Ovary (tissue), 7 donors: ENCODE measurements at regions not wholly inside any gene's neighbourhood (a gene's known extent, or its start where the extent isn't known, plus 50 kb on each side); places are given as distances from the start of the nearest gene placed in this dataset.

Experiments used
- DNase-seq, 5 donors: peaks; one replicate each; pipeline ENCODE4 v3.0.0-alpha.2; 2019 to 2020
- H3K27ac ChIP-seq, 2 donors: fragments of 200-600 bp; one replicate each; pipeline versions ENCODE4 v1.5.1 to v1.8.0; 2019 to 2022
- H3K27me3 ChIP-seq: fragments of 200-600 bp; one replicate; pipeline ENCODE4 v1.8.0; 2022
- H3K36me3 ChIP-seq: fragments of 200-600 bp; sonication (generic); one replicate; pipeline ENCODE4 v1.5.1; 2019
- H3K4me1 ChIP-seq: one replicate; pipeline ENCODE4 v1.8.1; 2013; ENCODE audit warnings: mild to moderate bottlenecking, moderate library complexity; ENCODE audit not compliant: insufficient read depth
- H3K4me3 ChIP-seq: fragments of 200-600 bp; sonication (generic); one replicate; pipeline ENCODE4 v1.5.1; 2017
- H3K9me3 ChIP-seq, 2 donors: fragments of 200-600 bp in 1 of 2; sonication (generic) in 1 of 2; one replicate each; pipeline versions ENCODE4 v1.5.1 to v1.8.1; 2013 to 2019; ENCODE audit warnings: mild to moderate bottlenecking in 1 of 2, moderate library complexity in 1 of 2
- CTCF ChIP-seq, 3 donors: fragments of 450-650 bp in 2 of 3; fragments of 200-600 bp in 1 of 3; IDR thresholded peaks; one replicate each; pipeline versions ENCODE4 v1.5.1 to v1.8.0; 2016 to 2022; ENCODE audit warnings: antibody characterized with exemption in 3 of 3, mild to moderate bottlenecking in 1 of 3
- EP300 ChIP-seq: sonication (generic); formaldehyde crosslinking; IDR thresholded peaks from one replicate; pipeline ENCODE4 v1.6.1; 2017; ENCODE audit warnings: antibody characterized with exemption
- POLR2A ChIP-seq: fragments of 450-650 bp; IDR thresholded peaks from one replicate; pipeline ENCODE4 v1.6.1; 2017; ENCODE audit warnings: antibody characterized with exemption, mild to moderate bottlenecking, moderate library complexity
- WGBS, 3 donors: extraction: QIAGEN DNeasy Blood & Tissue Kit in 1 of 3; methylation state at CpG; one replicate each; pipeline versions ENCODE4 v1.1.5 to v1.1.7; 2013 to 2017; 5-methylcytosine and 5-hydroxymethylcytosine counted together
- intact Hi-C, 4 donors: fragments of 100-400 bp; cut with DNase I; formaldehyde crosslinking; loops; one replicate each; pipeline versions ENCODE4 v1.11.0 to v1.15.1; 2022 to 2023
- donor health status: DM: no; HTN: no; CAD: no; lungs with moderate emphysema.
- donor health status: DM: no; HTN: no; CAD: no.
- donor health status: Bipolar disorder and iron deficiency.
- donor health status: DM: no; HTN: no; CAD: no.
- donor health status: DM: yes; HTN: yes; CAD: no.

DNA sequence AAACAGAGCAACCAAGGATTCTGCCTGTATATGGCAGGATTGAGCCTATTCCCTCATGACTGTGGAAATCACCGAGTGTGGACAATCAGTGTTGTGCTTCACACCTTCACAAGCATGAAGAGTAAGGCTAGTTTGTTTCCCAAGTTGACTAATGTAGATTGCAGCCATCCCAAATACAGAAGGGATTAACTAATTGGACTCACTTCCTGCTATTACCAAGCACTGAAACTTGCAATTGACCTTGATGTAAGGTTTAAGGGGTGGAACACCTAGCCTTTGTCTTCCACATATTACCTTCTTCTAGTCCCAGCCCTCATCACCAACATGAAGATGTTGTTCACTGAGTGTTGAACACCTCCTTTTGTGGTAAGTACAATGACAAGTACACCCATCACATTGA is 120.9 kb upstream of the RND3 start:
- no peak for DNase-seq
- intact Hi-C loops, result no loop called here
- WGBS, 3 donors, result 86 to 100% (median 98%) methylated on average over 1 of the region's 1 CpG
- Histone ChIP-seq H3K4me1 (peaks cover 3% of the 10 kb centered on the region), H3K9me3 (no peaks in the 10 kb centered on the region), H3K27me3 (no peaks in the 10 kb centered on the region), H3K36me3 (no peaks in the 10 kb centered on the region), H3K4me3 (no peak overlapping the region), H3K27ac (no peak overlapping the region)
- TF ChIP-seq POLR2A, result no peak
- TF ChIP-seq EP300, result no peak
- no peak for TF ChIP-seq CTCF (IDR thresholded peaks at IDR 0.05)

DNA sequence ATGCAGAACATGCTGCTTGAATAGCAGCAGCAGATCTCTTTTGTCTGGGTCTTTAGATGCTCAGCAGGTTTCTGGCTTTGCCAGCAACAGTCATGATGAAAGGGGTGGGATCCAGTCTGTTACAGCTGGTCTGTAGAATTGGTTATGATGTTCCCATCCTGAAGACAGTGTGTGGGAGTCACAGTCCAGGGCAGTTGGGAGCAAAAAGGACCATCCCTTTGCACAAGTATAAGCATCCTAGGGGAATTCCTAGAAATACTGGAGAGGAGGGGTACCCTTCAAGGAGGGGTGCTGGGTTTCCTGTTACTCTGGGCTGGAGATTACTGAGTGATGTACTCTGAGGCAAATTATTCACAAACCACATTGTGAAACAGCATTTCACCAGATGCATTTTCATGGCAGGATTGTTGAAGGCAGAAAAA is 119.9 kb upstream of the RND3 start:
- intact Hi-C loops, result no loop called here
- TF ChIP-seq CTCF (IDR thresholded peaks at IDR 0.05), result no peak
- no peak for TF ChIP-seq EP300
- TF ChIP-seq POLR2A, result no peak
- Histone ChIP-seq H3K4me1 (peaks cover 3% of the 10 kb centered on the region), H3K27me3 (no peaks in the 10 kb centered on the region), H3K4me3 (no peak overlapping the region), H3K27ac (no peak overlapping the region), H3K36me3 (no peaks in the 10 kb centered on the region), H3K9me3 (no peaks in the 10 kb centered on the region)
- DNase-seq, result no peak

DNA sequence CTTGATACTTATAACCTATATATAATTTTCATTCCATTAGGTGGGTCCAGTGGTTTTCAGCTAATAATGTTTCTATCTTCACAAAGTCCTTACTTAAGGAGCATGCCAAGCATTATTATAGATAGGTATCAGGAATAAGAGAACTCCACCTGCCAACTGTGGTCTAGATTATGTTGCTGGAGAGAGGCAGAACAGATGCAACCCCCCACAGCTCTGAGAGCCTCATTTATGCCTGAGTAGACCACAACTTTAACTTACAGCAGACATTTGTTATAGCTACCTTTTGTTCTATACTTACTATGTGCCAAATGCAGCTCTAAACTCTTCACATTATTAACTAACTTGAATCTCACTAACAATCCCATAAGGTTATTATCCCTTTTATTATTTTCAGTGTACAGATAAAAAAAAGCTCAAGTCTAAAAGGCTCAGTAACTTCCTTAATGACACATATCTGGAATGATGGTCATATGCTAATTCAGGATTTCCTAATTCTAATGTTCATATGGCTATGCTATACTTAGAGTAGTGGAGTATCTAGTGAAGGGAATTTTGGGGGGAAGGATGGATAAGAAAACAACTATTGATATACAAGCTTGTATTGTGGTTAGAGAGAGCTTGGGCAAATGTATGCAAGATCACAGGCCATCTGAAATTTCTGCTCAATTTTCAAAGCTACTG is 119.1 kb upstream of the RND3 start:
- no peaks in the 10 kb centered on the region for H3K36me3 ChIP-seq
- no peak overlapping the region for H3K4me3 ChIP-seq
- no peak for TF ChIP-seq POLR2A
- no peak for TF ChIP-seq CTCF (IDR thresholded peaks at IDR 0.05)
- TF ChIP-seq EP300, result no peak
- DNase-seq, result no peak
- no peaks in the 10 kb centered on the region for H3K27me3 ChIP-seq
- peaks cover 3% of the 10 kb centered on the region for H3K4me1 ChIP-seq
- no peak overlapping the region for H3K27ac ChIP-seq
- H3K9me3 ChIP-seq, result no peaks in the 10 kb centered on the region
- intact Hi-C loops, result no loop called here

DNA sequence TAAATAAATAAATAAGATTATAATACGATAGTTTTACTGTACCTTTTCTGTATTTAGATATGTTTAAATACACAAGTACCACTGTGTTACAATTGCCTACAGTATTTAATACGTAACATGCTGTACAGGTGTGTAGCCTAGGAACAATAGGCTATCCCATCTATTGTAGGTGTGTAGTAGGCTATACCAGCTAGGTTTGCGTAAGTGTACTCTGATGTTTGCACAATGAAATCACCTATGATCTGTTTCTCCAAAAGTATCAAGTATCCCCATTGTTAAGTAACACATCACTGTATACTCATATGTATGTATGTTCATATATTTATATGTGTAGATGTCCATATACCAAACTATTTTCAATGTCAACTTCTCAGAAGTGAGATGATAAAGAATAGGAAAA is 118.2 kb upstream of the RND3 start:
- WGBS, 3 donors, result 98 to 100% (median 99%) methylated on average over 3 of the region's 3 CpGs
- intact Hi-C loops, result no loop called here

More for the DNA sequence above, 118.2 kb upstream of the RND3 start:
- Histone ChIP-seq H3K27me3 (no peaks in the 10 kb centered on the region), H3K4me3 (no peak overlapping the region), H3K9me3 (no peaks in the 10 kb centered on the region), H3K36me3 (no peaks in the 10 kb centered on the region), H3K27ac (no peak overlapping the region), H3K4me1 (peaks cover 3% of the 10 kb centered on the region)
- no peak for TF ChIP-seq POLR2A
- TF ChIP-seq CTCF (IDR thresholded peaks at IDR 0.05), result no peak
- TF ChIP-seq EP300, result no peak
- no peak for DNase-seq
